Thymus (tissue), 11 donors: ENCODE measurements at regions not wholly inside any gene's neighbourhood (a gene's known extent, or its start where the extent isn't known, plus 50 kb on each side); places are given as distances from the start of the nearest gene placed in this dataset.
A peak's percentile ranks its signal among the peaks of the same experiment; 100 is the strongest.

Experiments
- DNase-seq, 9 donors: peaks; one replicate each; pipeline ENCODE4 v3.0.0-alpha.2; 2013; ENCODE audit warnings: low spot score in 9 of 9, low read depth in 6 of 9, missing footprints in 1 of 9
- H3K27ac ChIP-seq, 2 donors: one replicate each; pipeline ENCODE4 v1.5.1; 2013; ENCODE audit warnings: control low read depth in 1 of 2, low read depth in 1 of 2, low read length in 1 of 2, mild to moderate bottlenecking in 1 of 2, moderate library complexity in 1 of 2
- H3K27me3 ChIP-seq, 2 donors: one replicate each; pipeline ENCODE4 v1.5.1; 2013; ENCODE audit warnings: low read length in 1 of 2; ENCODE audit not compliant: control insufficient read depth in 2 of 2, insufficient read depth in 1 of 2
- H3K36me3 ChIP-seq, 2 donors: one replicate each; pipeline ENCODE4 v1.5.1; 2013; ENCODE audit warnings: low read length in 1 of 2, mild to moderate bottlenecking in 1 of 2, moderate library complexity in 1 of 2; ENCODE audit not compliant: control insufficient read depth in 2 of 2, insufficient read depth in 2 of 2
- H3K4me1 ChIP-seq, 2 donors: one replicate each; pipeline ENCODE4 v1.5.1; 2013; ENCODE audit warnings: low read length in 2 of 2; ENCODE audit not compliant: control insufficient read depth in 2 of 2, insufficient read depth in 2 of 2
- H3K4me3 ChIP-seq, 2 donors: one replicate each; pipeline ENCODE4 v1.5.1; 2013; ENCODE audit warnings: low read length in 2 of 2, control low read depth in 1 of 2, mild to moderate bottlenecking in 1 of 2
- H3K9me3 ChIP-seq, 2 donors: one replicate each; pipeline ENCODE4 v1.5.1; 2013; ENCODE audit warnings: low read length in 1 of 2, mild to moderate bottlenecking in 1 of 2; ENCODE audit not compliant: control insufficient read depth in 2 of 2, insufficient read depth in 1 of 2
- WGBS: extraction: QIAGEN DNeasy Blood & Tissue Kit; methylation state at CpG from one replicate; pipeline ENCODE4 v1.1.7; 2013; 5-methylcytosine and 5-hydroxymethylcytosine counted together
- donor health status: healthy.

- H3K9me3 ChIP-seq = no peaks in the 10 kb centered on the region
- no peak overlapping the region for H3K27ac ChIP-seq
- no peaks in the 10 kb centered on the region for H3K36me3 ChIP-seq
- no peaks in the 10 kb centered on the region for H3K4me1 ChIP-seq
- no peaks in the 10 kb centered on the region for H3K27me3 ChIP-seq
- no peak overlapping the region for H3K4me3 ChIP-seq
- WGBS = 10% methylated on average over 1 of the region's 1 CpG
- peak in 1 of 9 donors; percentile 9 for DNase-seq
Observed at GRCh38 chr5:159478950-159479349, 148.7 kb upstream of the IL12B start.

- H3K4me3 ChIP-seq = no peak overlapping the region
- DNase-seq = no peak
- H3K4me1 ChIP-seq = no peaks in the 10 kb centered on the region
- H3K36me3 ChIP-seq = no peaks in the 10 kb centered on the region
- no peak overlapping the region for H3K27ac ChIP-seq
- 97% methylated on average over 2 of the region's 2 CpGs for WGBS
- no peaks in the 10 kb centered on the region for H3K9me3 ChIP-seq
- no peaks in the 10 kb centered on the region for H3K27me3 ChIP-seq
Observed at GRCh38 chr5:159480849-159481248, 150.6 kb upstream of the IL12B start.

GRCh38 chr5:159481751-159482150, 151.5 kb upstream of the IL12B start:
- no peaks in the 10 kb centered on the region for H3K4me1 ChIP-seq
- DNase-seq = no peak
- H3K4me3 ChIP-seq = no peak overlapping the region
- H3K27me3 ChIP-seq = no peaks in the 10 kb centered on the region
- no peaks in the 10 kb centered on the region for H3K36me3 ChIP-seq
- no peak overlapping the region for H3K27ac ChIP-seq
- H3K9me3 ChIP-seq = no peaks in the 10 kb centered on the region
- 79% methylated on average over 1 of the region's 1 CpG for WGBS

GRCh38 chr5:159486836-159487235, 156.5 kb upstream of the IL12B start:
- no peak for DNase-seq
- Histone ChIP-seq H3K4me1 (no peaks in the 10 kb centered on the region), H3K27ac (no peak overlapping the region), H3K9me3 (no peaks in the 10 kb centered on the region), H3K4me3 (no peak overlapping the region), H3K27me3 (no peaks in the 10 kb centered on the region), H3K36me3 (no peaks in the 10 kb centered on the region)
- 96% methylated on average over 3 of the region's 3 CpGs for WGBS

- Histone ChIP-seq H3K9me3 (no peaks in the 10 kb centered on the region), H3K27me3 (no peaks in the 10 kb centered on the region), H3K27ac (no peak overlapping the region), H3K4me1 (no peaks in the 10 kb centered on the region), H3K36me3 (no peaks in the 10 kb centered on the region), H3K4me3 (no peak overlapping the region)
- 93% methylated on average over 4 of the region's 4 CpGs for WGBS
- DNase-seq = no peak
Observed at GRCh38 chr5:159488516-159488915, 158.2 kb upstream of the IL12B start.

- H3K9me3 ChIP-seq = no peaks in the 10 kb centered on the region
- 100% methylated on average over 1 of the region's 1 CpG for WGBS
- H3K27me3 ChIP-seq = no peaks in the 10 kb centered on the region
- H3K36me3 ChIP-seq = no peaks in the 10 kb centered on the region
- H3K4me3 ChIP-seq = no peak overlapping the region
- no peak overlapping the region for H3K27ac ChIP-seq
- no peak for DNase-seq
- H3K4me1 ChIP-seq = no peaks in the 10 kb centered on the region
Observed at GRCh38 chr5:159489779-159490178, 159.5 kb upstream of the IL12B start.

GRCh38 chr5:159490507-159490906, 160.2 kb upstream of the IL12B start:
- Histone ChIP-seq H3K4me1 (no peaks in the 10 kb centered on the region), H3K27ac (no peak overlapping the region), H3K36me3 (no peaks in the 10 kb centered on the region), H3K4me3 (no peak overlapping the region), H3K9me3 (no peaks in the 10 kb centered on the region), H3K27me3 (no peaks in the 10 kb centered on the region)
- no peak for DNase-seq
- WGBS = 90% methylated on average over 2 of the region's 2 CpGs

GRCh38 chr5:159493696-159494095, 163.4 kb upstream of the IL12B start:
- Histone ChIP-seq H3K9me3 (no peaks in the 10 kb centered on the region), H3K4me1 (no peaks in the 10 kb centered on the region), H3K4me3 (no peak overlapping the region), H3K27me3 (no peaks in the 10 kb centered on the region), H3K27ac (no peak overlapping the region), H3K36me3 (no peaks in the 10 kb centered on the region)
- DNase-seq = no peak

- 95% methylated on average over 7 of the region's 7 CpGs for WGBS
Observed at GRCh38 chr5:159496773-159497172, 166.5 kb upstream of the IL12B start.

GRCh38 chr5:159497221-159497620, 166.9 kb upstream of the IL12B start:
- WGBS = 88% methylated on average over 2 of the region's 2 CpGs

More at GRCh38 chr5:159496773-159497172, 166.5 kb upstream of the IL12B start:
- Histone ChIP-seq H3K27me3 (no peaks in the 10 kb centered on the region), H3K36me3 (no peaks in the 10 kb centered on the region), H3K4me1 (no peaks in the 10 kb centered on the region), H3K9me3 (no peaks in the 10 kb centered on the region), H3K4me3 (no peak overlapping the region), H3K27ac (no peak overlapping the region)
- DNase-seq = no peak

More at GRCh38 chr5:159497221-159497620, 166.9 kb upstream of the IL12B start:
- H3K4me1 ChIP-seq = no peaks in the 10 kb centered on the region
- H3K9me3 ChIP-seq = no peaks in the 10 kb centered on the region
- H3K4me3 ChIP-seq = no peak overlapping the region
- H3K27me3 ChIP-seq = no peaks in the 10 kb centered on the region
- no peaks in the 10 kb centered on the region for H3K36me3 ChIP-seq
- no peak overlapping the region for H3K27ac ChIP-seq
- DNase-seq = no peak
